Thyroid gland (tissue), 4 donors: ENCODE measurements at regions not wholly inside any gene's neighbourhood (a gene's known extent, or its start where the extent isn't known, plus 50 kb on each side); places are given as distances from the start of the nearest gene placed in this dataset.

Experiments used
- CTCF ChIP-seq, 6 experiments: fragments of 200-600 bp in 3 of 6; fragments of 450-650 bp in 3 of 6; sonication (generic) in 3 of 6; IDR thresholded peaks; one replicate each; pipeline ENCODE4 v1.5.1; 2016 to 2019; ENCODE audit warnings: antibody characterized with exemption in 6 of 6, mild to moderate bottlenecking in 2 of 6, inconsistent platforms in 1 of 6, moderate library complexity in 1 of 6
- POLR2A ChIP-seq, 2 donors: fragments of 450-650 bp; IDR thresholded peaks; one replicate each; pipeline ENCODE4 v1.6.1; 2017; ENCODE audit warnings: antibody characterized with exemption in 2 of 2, mild to moderate bottlenecking in 2 of 2, moderate library complexity in 1 of 2

GRCh38 chr22:47602732-47603131 lies 840.3 kb downstream of the TBC1D22A start:
- TF ChIP-seq CTCF (IDR thresholded peaks at IDR 0.05): no peak
- TF ChIP-seq POLR2A (IDR thresholded peaks at IDR 0.05): no peak
